A673 (cell line): ENCODE measurements at regions not wholly inside any gene's neighbourhood (a gene's known extent, or its start where the extent isn't known, plus 50 kb on each side); places are given as distances from the start of the nearest gene placed in this dataset.

Source experiments
- BruUV-seq: library from RNA; stranded (reverse); fragments of 400-500 nt; replicated peaks from 2 replicates; lab custom pipeline; 2021; lab: Mats Ljungman, UMichigan
- CTCF ChIA-PET: fragments of 300-600 bp; sonication (Branson Sonifier 250); formaldehyde crosslinking; loops from one replicate; lab custom pipeline; 2022; ENCODE audit warnings: antibody characterized with exemption; lab: Charles Lee
- POLR2A ChIA-PET: fragments of 300-600 bp; sonication (Branson Sonifier 250); formaldehyde crosslinking; loops from one replicate; lab custom pipeline; 2022; ENCODE audit warnings: antibody characterized with exemption; ENCODE audit not compliant: low non-redundant PET; lab: Charles Lee
- DNase-seq: peaks from one replicate; pipeline ENCODE4 v3.0.0-alpha.2; 2015; ENCODE audit warnings: low spot score
- H3K27ac ChIP-seq: fragments of 200-600 bp; sonication (generic); 2 replicates; pipeline ENCODE4 v1.5.1; 2016; ENCODE audit warnings: mixed run types, low read depth, mild to moderate bottlenecking, mixed read lengths, antibody characterized with exemption, low read length; ENCODE audit not compliant: poor library complexity, severe bottlenecking
- H3K27me3 ChIP-seq: fragments of 200-600 bp; sonication (generic); replicated peaks from 2 replicates; pipeline ENCODE4 v1.6.1; 2017; ENCODE audit warnings: mixed run types, low read depth, mild to moderate bottlenecking, mixed read lengths, antibody characterized with exemption, low read length; ENCODE audit not compliant: insufficient read depth, poor library complexity
- H3K36me3 ChIP-seq: fragments of 200-600 bp; sonication (generic); 2 replicates; pipeline ENCODE4 v1.6.1; 2016; ENCODE audit warnings: mixed run types, mild to moderate bottlenecking, mixed read lengths, antibody characterized with exemption, low read length; ENCODE audit not compliant: insufficient read depth, poor library complexity, severe bottlenecking
- H3K4me1 ChIP-seq: fragments of 200-600 bp; sonication (generic); 2 replicates; pipeline ENCODE4 v1.6.1; 2017; ENCODE audit warnings: mixed run types, mild to moderate bottlenecking, mixed read lengths, antibody characterized with exemption, low read length; ENCODE audit not compliant: insufficient read depth, poor library complexity, severe bottlenecking
- H3K4me3 ChIP-seq: fragments of 200-600 bp; sonication (generic); 2 replicates; pipeline ENCODE4 v1.5.1; 2016; ENCODE audit warnings: low read depth, mixed run types, mild to moderate bottlenecking, mixed read lengths, low read length; ENCODE audit not compliant: poor library complexity, severe bottlenecking
- H3K9me3 ChIP-seq: fragments of 200-600 bp; sonication (generic); 2 replicates; pipeline ENCODE4 v1.6.1; 2016; ENCODE audit warnings: mixed run types, low read depth, mild to moderate bottlenecking, mixed read lengths, antibody characterized with exemption, low read length; ENCODE audit not compliant: poor library complexity, severe bottlenecking
- EZH2 ChIP-seq: fragments of 200-600 bp; sonication (generic); IDR thresholded peaks from 2 replicates; pipeline ENCODE4 v1.6.1; 2017; ENCODE audit warnings: borderline replicate concordance, low read depth, mild to moderate bottlenecking, mixed read lengths, antibody characterized with exemption, low read length; ENCODE audit not compliant: poor library complexity, severe bottlenecking
- intact Hi-C: fragments of 100-400 bp; cut with micrococcal nuclease; formaldehyde crosslinking; loops from one replicate; pipeline ENCODE4 v1.10.0; 2022; ENCODE audit not compliant: unreplicated experiment
- TF ChIP-seq, protein P1 (sequence below): fragments of 300-800, 200-600 bp; sonication (generic); conservative IDR thresholded peaks from 2 replicates; pipeline ENCODE4 v1.5.1; 2017; ENCODE audit warnings: low read depth, mild to moderate bottlenecking, antibody characterized with exemption, low read length, moderate library complexity, mixed read lengths

- TF ChIP-seq, protein P1, sequence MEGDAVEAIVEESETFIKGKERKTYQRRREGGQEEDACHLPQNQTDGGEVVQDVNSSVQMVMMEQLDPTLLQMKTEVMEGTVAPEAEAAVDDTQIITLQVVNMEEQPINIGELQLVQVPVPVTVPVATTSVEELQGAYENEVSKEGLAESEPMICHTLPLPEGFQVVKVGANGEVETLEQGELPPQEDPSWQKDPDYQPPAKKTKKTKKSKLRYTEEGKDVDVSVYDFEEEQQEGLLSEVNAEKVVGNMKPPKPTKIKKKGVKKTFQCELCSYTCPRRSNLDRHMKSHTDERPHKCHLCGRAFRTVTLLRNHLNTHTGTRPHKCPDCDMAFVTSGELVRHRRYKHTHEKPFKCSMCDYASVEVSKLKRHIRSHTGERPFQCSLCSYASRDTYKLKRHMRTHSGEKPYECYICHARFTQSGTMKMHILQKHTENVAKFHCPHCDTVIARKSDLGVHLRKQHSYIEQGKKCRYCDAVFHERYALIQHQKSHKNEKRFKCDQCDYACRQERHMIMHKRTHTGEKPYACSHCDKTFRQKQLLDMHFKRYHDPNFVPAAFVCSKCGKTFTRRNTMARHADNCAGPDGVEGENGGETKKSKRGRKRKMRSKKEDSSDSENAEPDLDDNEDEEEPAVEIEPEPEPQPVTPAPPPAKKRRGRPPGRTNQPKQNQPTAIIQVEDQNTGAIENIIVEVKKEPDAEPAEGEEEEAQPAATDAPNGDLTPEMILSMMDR, result no peak
- TF ChIP-seq EZH2, result no peak
- intact Hi-C loops, result no loop called here
- POLR2A ChIA-PET, result no interaction called here
These were observed 240.8 kb downstream of the NHLRC3 start for GRCh38 chr13:39279077-39279476.

DNA sequence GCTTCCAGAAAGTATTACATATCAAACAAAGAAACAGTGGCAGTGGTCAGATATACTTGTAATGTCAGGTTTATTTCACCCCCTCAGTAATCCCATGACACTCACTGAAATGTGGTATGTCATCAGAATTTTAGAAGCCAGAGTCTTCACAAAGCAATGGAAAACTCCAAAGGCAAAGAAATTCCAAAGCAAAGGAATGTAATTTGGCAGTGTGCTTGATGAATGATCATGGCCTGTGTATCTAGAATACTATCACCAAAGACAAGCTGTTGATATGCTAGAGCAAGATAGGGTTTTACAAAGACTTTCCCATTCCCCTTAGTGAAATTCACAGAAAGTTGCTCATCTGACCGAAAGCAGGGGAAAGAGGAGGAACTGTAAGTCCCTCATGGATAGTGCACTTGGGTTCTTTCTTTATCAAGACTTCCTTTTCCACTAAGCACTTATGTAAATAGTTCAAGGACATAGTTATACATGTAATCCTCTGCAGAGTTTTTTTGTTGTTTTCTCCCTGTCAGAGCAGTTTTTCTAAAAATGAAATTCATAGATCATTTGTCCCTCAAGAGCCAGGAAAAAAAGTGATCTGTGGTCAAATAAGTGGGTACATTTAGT lies 243.4 kb downstream of the NHLRC3 start:
- H3K4me1 ChIP-seq, result peaks cover under 1% of the 10 kb centered on the region
- TF ChIP-seq, protein P1, result no peak
- TF ChIP-seq EZH2, result no peak
- BruUV-seq, result no TSS peak
- DNase-seq, result no peak
- intact Hi-C loops, result no loop called here
- no peak overlapping the region for H3K27ac ChIP-seq
- CTCF ChIA-PET, result no interaction called here
- H3K4me3 ChIP-seq, result no peak overlapping the region
- no peaks in the 10 kb centered on the region for H3K27me3 ChIP-seq
- no peaks in the 10 kb centered on the region for H3K36me3 ChIP-seq
- POLR2A ChIA-PET, result no interaction called here
- H3K9me3 ChIP-seq, result no peaks in the 10 kb centered on the region

More at GRCh38 chr13:39279077-39279476, 240.8 kb downstream of the NHLRC3 start:
- Histone ChIP-seq H3K27me3 (no peaks in the 10 kb centered on the region), H3K4me3 (no peak overlapping the region), H3K4me1 (peaks cover 22% of the 10 kb centered on the region), H3K36me3 (no peaks in the 10 kb centered on the region), H3K27ac (no peak overlapping the region), H3K9me3 (no peaks in the 10 kb centered on the region)
- CTCF ChIA-PET, result no interaction called here
- no peak for DNase-seq
- no TSS peak for BruUV-seq

- CTCF ChIA-PET, result no interaction called here
- Histone ChIP-seq H3K36me3 (no peaks in the 10 kb centered on the region), H3K9me3 (peaks cover 4% of the 10 kb centered on the region), H3K4me1 (no peaks in the 10 kb centered on the region), H3K27ac (no peak overlapping the region), H3K27me3 (no peaks in the 10 kb centered on the region), H3K4me3 (no peak overlapping the region)
- no peak for TF ChIP-seq EZH2
- DNase-seq, result no peak
- BruUV-seq, result no TSS peak
- intact Hi-C loops, result no loop called here
- POLR2A ChIA-PET, result no interaction called here
These were observed 244.2 kb downstream of the NHLRC3 start for GRCh38 chr13:39282400-39282972.
